ENCODE measurements at regions not wholly inside any gene's neighbourhood (a gene's known extent, or its start where the extent isn't known, plus 50 kb on each side); places are given as distances from the start of the nearest gene placed in this dataset.

DNA sequence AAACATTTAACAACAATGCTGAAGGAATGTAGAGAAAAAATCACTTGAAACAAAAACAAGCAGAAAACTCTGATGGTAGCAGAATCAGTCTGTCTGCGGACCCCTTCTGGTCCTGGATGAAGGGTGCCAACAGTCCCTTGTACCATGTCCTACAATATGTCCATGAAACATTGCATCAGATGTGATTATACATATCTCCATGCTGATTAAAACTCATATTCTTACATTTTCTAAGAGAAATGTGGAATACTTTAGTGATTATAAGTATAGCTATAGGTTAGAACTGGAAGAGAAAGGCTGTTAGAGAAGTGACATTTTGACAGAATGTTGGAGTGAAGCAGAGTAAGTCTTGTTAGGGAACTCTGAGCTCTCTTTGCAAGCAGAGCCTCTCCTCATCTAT is 286.1 kb downstream of the SH3GL2 start (continued):
- TF ChIP-seq, protein P1, sequence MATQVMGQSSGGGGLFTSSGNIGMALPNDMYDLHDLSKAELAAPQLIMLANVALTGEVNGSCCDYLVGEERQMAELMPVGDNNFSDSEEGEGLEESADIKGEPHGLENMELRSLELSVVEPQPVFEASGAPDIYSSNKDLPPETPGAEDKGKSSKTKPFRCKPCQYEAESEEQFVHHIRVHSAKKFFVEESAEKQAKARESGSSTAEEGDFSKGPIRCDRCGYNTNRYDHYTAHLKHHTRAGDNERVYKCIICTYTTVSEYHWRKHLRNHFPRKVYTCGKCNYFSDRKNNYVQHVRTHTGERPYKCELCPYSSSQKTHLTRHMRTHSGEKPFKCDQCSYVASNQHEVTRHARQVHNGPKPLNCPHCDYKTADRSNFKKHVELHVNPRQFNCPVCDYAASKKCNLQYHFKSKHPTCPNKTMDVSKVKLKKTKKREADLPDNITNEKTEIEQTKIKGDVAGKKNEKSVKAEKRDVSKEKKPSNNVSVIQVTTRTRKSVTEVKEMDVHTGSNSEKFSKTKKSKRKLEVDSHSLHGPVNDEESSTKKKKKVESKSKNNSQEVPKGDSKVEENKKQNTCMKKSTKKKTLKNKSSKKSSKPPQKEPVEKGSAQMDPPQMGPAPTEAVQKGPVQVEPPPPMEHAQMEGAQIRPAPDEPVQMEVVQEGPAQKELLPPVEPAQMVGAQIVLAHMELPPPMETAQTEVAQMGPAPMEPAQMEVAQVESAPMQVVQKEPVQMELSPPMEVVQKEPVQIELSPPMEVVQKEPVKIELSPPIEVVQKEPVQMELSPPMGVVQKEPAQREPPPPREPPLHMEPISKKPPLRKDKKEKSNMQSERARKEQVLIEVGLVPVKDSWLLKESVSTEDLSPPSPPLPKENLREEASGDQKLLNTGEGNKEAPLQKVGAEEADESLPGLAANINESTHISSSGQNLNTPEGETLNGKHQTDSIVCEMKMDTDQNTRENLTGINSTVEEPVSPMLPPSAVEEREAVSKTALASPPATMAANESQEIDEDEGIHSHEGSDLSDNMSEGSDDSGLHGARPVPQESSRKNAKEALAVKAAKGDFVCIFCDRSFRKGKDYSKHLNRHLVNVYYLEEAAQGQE (IDR thresholded peaks at IDR 0.05; ENCODE audit: low read depth): no peak
- TF ChIP-seq EZH2 (IDR thresholded peaks at IDR 0.05) (no peak), SRF (IDR thresholded peaks at IDR 0.05; ENCODE audit: low read depth) (no peak), POLR2AphosphoS5 (IDR thresholded peaks at IDR 0.05; ENCODE audit: low read depth, low read length) (no peak), EGR1 (IDR thresholded peaks at IDR 0.05; ENCODE audit: low read depth) (no peak)

- H3K79me2 ChIP-seq (ENCODE audit: insufficient read depth, low read length): no peaks in the 10 kb centered on the region
- no peak overlapping the region for H3K27ac ChIP-seq (ENCODE audit: low read depth, low read length)
- H3K4me2 ChIP-seq (ENCODE audit: low read length): no peak overlapping the region
- no peaks in the 10 kb centered on the region for H3K4me1 ChIP-seq (ENCODE audit: control insufficient read depth in 1 of 2, insufficient read depth in 2 of 2, low read length in 2 of 2)
- ChIA-PET POLR2A (no interaction called here), CTCF (no interaction called here), RAD21 (ENCODE audit: low non-redundant PET in 1 of 2, low total read pairs in 2 of 2, uncharacterized antibody in 2 of 2, unreplicated experiment in 2 of 2) (no interaction called here)
- peaks cover 0 to under 1% of the 10 kb centered on the region in 2 experiments; a peak in 2 of 4 replicates for H3K9me3 ChIP-seq (ENCODE audit: control insufficient read depth in 1 of 2, insufficient read depth in 1 of 2, low read depth in 1 of 2, low read length in 2 of 2)
- no peak overlapping the region for H3K4me3 ChIP-seq (replicated peaks in 1 of 2; ENCODE audit: low read depth in 1 of 2, low read length in 2 of 2)
- ATAC-seq (no peak), DNase-seq (ENCODE audit: low read depth, low spot score) (no peak)
- intact Hi-C loops (cut with micrococcal nuclease): no loop called here
- H3K27me3 ChIP-seq (ENCODE audit: insufficient read depth, low read length): no peaks in the 10 kb centered on the region
- no peaks in the 10 kb centered on the region for H3K36me3 ChIP-seq (ENCODE audit: control insufficient read depth in 1 of 2, insufficient read depth in 2 of 2, low read length in 2 of 2)
- no TSS peak for BruUV-seq (replicated peaks)
- no peaks in the 10 kb centered on the region for H3K9me2 ChIP-seq (ENCODE audit: insufficient read depth)
- no peak for TF ChIP-seq CBX3 (IDR thresholded peaks at IDR 0.05; ENCODE audit: low read depth)
- no peak for TF ChIP-seq POLR2A (IDR thresholded peaks at IDR 0.05; ENCODE audit: borderline replicate concordance, extremely low read depth, insufficient read depth, insufficient read length)
- TF ChIP-seq ZFX (IDR thresholded peaks at IDR 0.05): no peak
- no peak for TF ChIP-seq FOSL1 (IDR thresholded peaks at IDR 0.05; ENCODE audit: low read depth)
- H2AFZ ChIP-seq (ENCODE audit: low read depth, low read length, poor library complexity, severe bottlenecking): no peak overlapping the region
- H3K9ac ChIP-seq (ENCODE audit: low read length): no peak overlapping the region
- H4K20me1 ChIP-seq (ENCODE audit: insufficient read depth): no peaks in the 10 kb centered on the region
Measured at GRCh38 chr9:17865881-17866280, 287.0 kb downstream of the SH3GL2 start.
